Calu3 (cell line): ENCODE measurements at regions not wholly inside any gene's neighbourhood (a gene's known extent, or its start where the extent isn't known, plus 50 kb on each side); places are given as distances from the start of the nearest gene placed in this dataset.
"Not testable (repeated sequence)": the region's sequence is repeated elsewhere in the genome, so short reads cannot be mapped to it uniquely, and the experiment has no call there.

ENCODE experiments used
- BruUV-seq: library from RNA; stranded (reverse); fragments of 400-500 nt; replicated peaks from 2 replicates; lab custom pipeline; 2021; lab: Mats Ljungman, UMichigan
- CTCF ChIA-PET: fragments of 300-600 bp; sonication (Branson Sonifier 250); formaldehyde crosslinking; loops from one replicate; lab custom pipeline; 2022; ENCODE audit warnings: antibody characterized with exemption; lab: Charles Lee
- DNase-seq: peaks from one replicate; pipeline ENCODE4 v3.0.0; 2022
- H3K27ac Mint-ChIP-seq: one replicate; pipeline ENCODE4 v1.8.0; 2022; ENCODE audit warnings: mixed read lengths; ENCODE audit not compliant: unreplicated experiment
- H3K27me3 Mint-ChIP-seq: one replicate; pipeline ENCODE4 v1.8.0; 2022; ENCODE audit warnings: mixed read lengths; ENCODE audit not compliant: unreplicated experiment
- H3K36me3 Mint-ChIP-seq: one replicate; pipeline ENCODE4 v1.8.0; 2022; ENCODE audit warnings: mild to moderate bottlenecking, moderate library complexity, mixed read lengths; ENCODE audit not compliant: insufficient read depth, unreplicated experiment
- H3K4me1 Mint-ChIP-seq: one replicate; pipeline ENCODE4 v1.8.0; 2022; ENCODE audit warnings: mild to moderate bottlenecking, low read depth, mixed read lengths; ENCODE audit not compliant: unreplicated experiment
- H3K4me3 Mint-ChIP-seq: one replicate; pipeline ENCODE4 v1.8.0; 2022; ENCODE audit warnings: mild to moderate bottlenecking, low read depth, moderate library complexity, mixed read lengths; ENCODE audit not compliant: unreplicated experiment
- H3K9me3 Mint-ChIP-seq: one replicate; pipeline ENCODE4 v1.8.0; 2022; ENCODE audit warnings: low read depth, mixed read lengths; ENCODE audit not compliant: unreplicated experiment
- CTCF ChIP-seq: fragments of 200-600 bp; IDR thresholded peaks from one replicate; pipeline ENCODE4 v1.8.0; 2022; ENCODE audit warnings: antibody characterized with exemption; ENCODE audit not compliant: unreplicated experiment
- intact Hi-C: fragments of 100-400 bp; cut with micrococcal nuclease; formaldehyde crosslinking; loops from one replicate; pipeline ENCODE4 v1.10.0; 2022; ENCODE audit not compliant: unreplicated experiment

- TF ChIP-seq CTCF: no peak
- CTCF ChIA-PET: no interaction called here
- Mint-ChIP-seq H3K27ac (peak overlapping the region; percentile 48), H3K4me3 (no peak overlapping the region), H3K27me3 (no peaks in the 10 kb centered on the region), H3K9me3 (peaks cover 2% of the 10 kb centered on the region), H3K36me3 (peaks cover 8% of the 10 kb centered on the region), H3K4me1 (peaks cover 35% of the 10 kb centered on the region)
- no TSS peak for BruUV-seq
- intact Hi-C loops: loop anchor here (2.0 kb wide), 2 partner anchors 31 to 45 kb away; no protein-coding TSS in a partner anchor
- peak; percentile 48 for DNase-seq
These were observed 730.0 kb downstream of the MAT2B start for GRCh38 chr5:164235300-164235891.

GRCh38 chr5:164237486-164237885, 732.1 kb downstream of the MAT2B start:
- BruUV-seq: no TSS peak
- no peak overlapping the region for H3K4me3 Mint-ChIP-seq
- TF ChIP-seq CTCF: no peak
- no peak overlapping the region for H3K27ac Mint-ChIP-seq
- CTCF ChIA-PET: no interaction called here
- no peaks in the 10 kb centered on the region for H3K27me3 Mint-ChIP-seq
- DNase-seq: no peak
- intact Hi-C loops: no loop called here
- peaks cover 4% of the 10 kb centered on the region for H3K36me3 Mint-ChIP-seq
- H3K9me3 Mint-ChIP-seq: no peaks in the 10 kb centered on the region
- H3K4me1 Mint-ChIP-seq: peaks cover 28% of the 10 kb centered on the region

- H3K4me1 Mint-ChIP-seq, BruUV-seq, CTCF ChIA-PET, H3K9me3 Mint-ChIP-seq, H3K4me3 Mint-ChIP-seq, intact Hi-C loops, DNase-seq, H3K36me3 Mint-ChIP-seq, H3K27ac Mint-ChIP-seq, H3K27me3 Mint-ChIP-seq: not testable (repeated sequence)
These were observed 746.4 kb downstream of the MAT2B start for GRCh38 chr5:164251781-164252180.

- no peak for DNase-seq
- Mint-ChIP-seq H3K27ac (no peak overlapping the region), H3K36me3 (no peaks in the 10 kb centered on the region), H3K4me3 (no peak overlapping the region), H3K4me1 (peaks cover 12% of the 10 kb centered on the region), H3K27me3 (no peaks in the 10 kb centered on the region), H3K9me3 (no peaks in the 10 kb centered on the region)
- no peak for TF ChIP-seq CTCF
- CTCF ChIA-PET: interaction anchor here (1.0 kb wide), 1 partner anchor 558 kb away, joined by 3 read pairs; no protein-coding TSS in a partner anchor
- intact Hi-C loops: no loop called here
- no TSS peak for BruUV-seq
These were observed 748.3 kb downstream of the MAT2B start for GRCh38 chr5:164253764-164254163.

GRCh38 chr5:164255598-164256213, 750.3 kb downstream of the MAT2B start:
- Mint-ChIP-seq H3K9me3 (no peaks in the 10 kb centered on the region), H3K27me3 (no peaks in the 10 kb centered on the region), H3K27ac (no peak overlapping the region), H3K4me1 (peaks cover 12% of the 10 kb centered on the region), H3K36me3 (no peaks in the 10 kb centered on the region), H3K4me3 (no peak overlapping the region)
- CTCF ChIA-PET: no interaction called here
- intact Hi-C loops: loop anchor here (2.0 to 5.0 kb wide), 4 partner anchors 158 to 693 kb away; no protein-coding TSS in a partner anchor
- DNase-seq: no peak
- no TSS peak for BruUV-seq
- TF ChIP-seq CTCF: no peak
